Activated effector memory CD4-positive, alpha-beta T cell treated with anti-CD3 and anti-CD28 coated beads, Interleukin-2, amount 50 U/mL, for 16 hours (primary cell): ENCODE measurements at regions not wholly inside any gene's neighbourhood (a gene's known extent, or its start where the extent isn't known, plus 50 kb on each side); places are given as distances from the start of the nearest gene placed in this dataset.

Source experiments
- DNase-seq: peaks from one replicate; pipeline ENCODE4 v3.0.0-alpha.2; 2020

GRCh38 chr1:168782559-168783116 lies 53.6 kb upstream of the DPT start:
- no peak for DNase-seq

GRCh38 chr1:168783458-168784210 lies 54.6 kb upstream of the DPT start:
- no peak for DNase-seq

GRCh38 chr1:168786476-168787330 lies 57.7 kb upstream of the DPT start:
- no peak for DNase-seq

GRCh38 chr1:168788258-168788657 lies 59.3 kb upstream of the DPT start:
- no peak for DNase-seq

- no peak for DNase-seq
Observed at GRCh38 chr1:168789501-168789900, 60.5 kb upstream of the DPT start.

- DNase-seq = no peak
Observed at GRCh38 chr1:168792142-168792541, 63.1 kb upstream of the DPT start.

- DNase-seq = no peak
Observed at GRCh38 chr1:168792592-168793125, 63.7 kb upstream of the DPT start.

GRCh38 chr1:168794057-168794456 lies 65.1 kb upstream of the DPT start:
- no peak for DNase-seq

- no peak for DNase-seq
Observed at GRCh38 chr1:168795681-168796080, 66.7 kb upstream of the DPT start.

- no peak for DNase-seq
Observed at GRCh38 chr1:168799927-168800605, 71.1 kb upstream of the DPT start.

- DNase-seq = no peak
Observed at GRCh38 chr1:168801032-168801745, 72.2 kb upstream of the DPT start.

GRCh38 chr1:168803806-168804510 lies 75.0 kb upstream of the DPT start:
- DNase-seq = no peak

- no peak for DNase-seq
Observed at GRCh38 chr1:168806952-168807351, 77.9 kb upstream of the DPT start.

- DNase-seq = no peak
Observed at GRCh38 chr1:168811176-168811575, 82.2 kb upstream of the DPT start.

- DNase-seq = no peak
Observed at GRCh38 chr1:168819668-168820067, 90.7 kb upstream of the DPT start.

- DNase-seq = no peak
Observed at GRCh38 chr1:168821434-168821833, 92.4 kb upstream of the DPT start.

GRCh38 chr1:168822911-168823310 lies 93.9 kb upstream of the DPT start:
- no peak for DNase-seq

- DNase-seq = no peak
Observed at GRCh38 chr1:168823988-168824387, 95.0 kb upstream of the DPT start.

GRCh38 chr1:168824418-168825065 lies 95.5 kb upstream of the DPT start:
- no peak for DNase-seq

GRCh38 chr1:168825129-168825528 lies 96.1 kb upstream of the DPT start:
- no peak for DNase-seq

GRCh38 chr1:168825820-168826219 lies 96.8 kb upstream of the DPT start:
- DNase-seq = no peak
